Hepatocyte (in vitro differentiated cells): ENCODE measurements at regions not wholly inside any gene's neighbourhood (a gene's known extent, or its start where the extent isn't known, plus 50 kb on each side); places are given as distances from the start of the nearest gene placed in this dataset.

Experiments used
- DNase-seq: peaks from one replicate; pipeline ENCODE4 v3.0.0-alpha.2; 2016; ENCODE audit warnings: low spot score
- H2AFZ ChIP-seq: fragments of 200-600 bp; sonication (generic); 2 replicates; pipeline ENCODE4 v1.6.0; 2016; ENCODE audit warnings: antibody characterized with exemption, mild to moderate bottlenecking
- H3K27ac ChIP-seq: fragments of 200-600 bp; sonication (generic); 2 replicates; pipeline ENCODE4 v1.5.1; 2016; ENCODE audit warnings: mild to moderate bottlenecking
- H3K27me3 ChIP-seq: fragments of 200-600 bp; sonication (generic); 2 replicates; pipeline ENCODE4 v1.6.1; 2016
- H3K36me3 ChIP-seq: fragments of 200-600 bp; sonication (generic); replicated peaks from 2 replicates; pipeline ENCODE4 v1.5.1; 2016; ENCODE audit warnings: low read depth; ENCODE audit not compliant: insufficient read depth
- H3K4me1 ChIP-seq: fragments of 200-600 bp; sonication (generic); 2 replicates; pipeline ENCODE4 v1.5.1; 2016; ENCODE audit warnings: mild to moderate bottlenecking, moderate library complexity; ENCODE audit not compliant: insufficient read depth
- H3K4me2 ChIP-seq: fragments of 200-600 bp; sonication (generic); 2 replicates; pipeline ENCODE4 v1.6.0; 2016
- H3K4me3 ChIP-seq: fragments of 200-600 bp; sonication (generic); 2 replicates; pipeline ENCODE4 v1.5.1; 2016; ENCODE audit warnings: mild to moderate bottlenecking
- H3K79me2 ChIP-seq: fragments of 200-600 bp; sonication (generic); 2 replicates; pipeline ENCODE4 v1.6.0; 2017; ENCODE audit warnings: mild to moderate bottlenecking
- H3K9me2 ChIP-seq: fragments of 200-600 bp; sonication (generic); replicated peaks from 2 replicates; pipeline ENCODE4 v1.6.0; 2017; ENCODE audit warnings: mild to moderate bottlenecking; ENCODE audit not compliant: insufficient read depth
- H3K9me3 ChIP-seq: fragments of 200-600 bp; sonication (generic); 2 replicates; pipeline ENCODE4 v1.5.1; 2016; ENCODE audit warnings: low read depth, mild to moderate bottlenecking
- H4K20me1 ChIP-seq: fragments of 200-600 bp; sonication (generic); 2 replicates; pipeline ENCODE4 v1.6.0; 2016; ENCODE audit warnings: mild to moderate bottlenecking; ENCODE audit not compliant: insufficient read depth, poor library complexity, severe bottlenecking
- CTCF ChIP-seq: fragments of 200-600 bp; sonication (generic); IDR thresholded peaks from 2 replicates; pipeline ENCODE4 v1.5.1; 2016; ENCODE audit warnings: antibody characterized with exemption, mild to moderate bottlenecking; ENCODE audit not compliant: poor library complexity
- EZH2 ChIP-seq: fragments of 200-600 bp; sonication (generic); IDR thresholded peaks from 2 replicates; pipeline ENCODE4 v1.6.1; 2016; ENCODE audit warnings: antibody characterized with exemption, mild to moderate bottlenecking, borderline replicate concordance
- EZH2phosphoT487 ChIP-seq: fragments of 200-600 bp; sonication (generic); IDR thresholded peaks from one replicate; pipeline ENCODE4 v1.6.1; 2018; ENCODE audit warnings: antibody characterized with exemption, mild to moderate bottlenecking, low read depth, moderate library complexity; ENCODE audit not compliant: unreplicated experiment, severe bottlenecking
- WGBS: methylation state at CpG from one replicate; pipeline ENCODE4 v1.1.6; 2016; ENCODE audit warnings: low lambda C conversion rate; ENCODE audit errors: missing lambda C conversion rate; 5-methylcytosine and 5-hydroxymethylcytosine counted together

GRCh38 chr12:127113945-127114344 is 1153.0 kb upstream of the TMEM132C start:
- H3K79me2 ChIP-seq: no peaks in the 10 kb centered on the region
- no peak overlapping the region for H3K4me2 ChIP-seq
- H3K36me3 ChIP-seq: no peaks in the 10 kb centered on the region
- whole genome bisulfite sequencing: 82% methylated on average over 2 of the region's 2 CpGs
- H3K27me3 ChIP-seq: no peaks in the 10 kb centered on the region
- no peak for TF ChIP-seq EZH2phosphoT487
- TF ChIP-seq EZH2: no peak
- no peak for TF ChIP-seq CTCF
- no peaks in the 10 kb centered on the region for H3K9me3 ChIP-seq
- H3K27ac ChIP-seq: no peak overlapping the region
- no peaks in the 10 kb centered on the region for H3K9me2 ChIP-seq
- DNase-seq: no peak
- no peak overlapping the region for H3K4me3 ChIP-seq
- H2AFZ ChIP-seq: no peak overlapping the region
- no peaks in the 10 kb centered on the region for H4K20me1 ChIP-seq
- no peaks in the 10 kb centered on the region for H3K4me1 ChIP-seq

GRCh38 chr12:127115468-127116035 is 1151.4 kb upstream of the TMEM132C start:
- WGBS: 85% methylated on average over 4 of the region's 4 CpGs
- H3K27me3 ChIP-seq: no peaks in the 10 kb centered on the region

GRCh38 chr12:127118251-127118650 is 1148.7 kb upstream of the TMEM132C start:
- 64% methylated on average over 3 of the region's 3 CpGs for WGBS
- no peak overlapping the region for H3K4me2 ChIP-seq
- TF ChIP-seq CTCF (no peak), EZH2phosphoT487 (no peak)
- DNase-seq: no peak
- H3K4me3 ChIP-seq: no peak overlapping the region
- no peaks in the 10 kb centered on the region for H4K20me1 ChIP-seq
- H2AFZ ChIP-seq: no peak overlapping the region
- no peaks in the 10 kb centered on the region for H3K36me3 ChIP-seq
- H3K4me1 ChIP-seq: no peaks in the 10 kb centered on the region
- H3K9me2 ChIP-seq: no peaks in the 10 kb centered on the region
- H3K9me3 ChIP-seq: no peaks in the 10 kb centered on the region
- no peaks in the 10 kb centered on the region for H3K79me2 ChIP-seq
- H3K27ac ChIP-seq: no peak overlapping the region
- no peaks in the 10 kb centered on the region for H3K27me3 ChIP-seq

More at GRCh38 chr12:127115468-127116035, 1151.4 kb upstream of the TMEM132C start:
- Histone ChIP-seq H3K4me3 (no peak overlapping the region), H3K4me2 (no peak overlapping the region), H3K9me3 (no peaks in the 10 kb centered on the region), H3K9me2 (no peaks in the 10 kb centered on the region), H2AFZ (no peak overlapping the region), H3K4me1 (no peaks in the 10 kb centered on the region), H4K20me1 (no peaks in the 10 kb centered on the region), H3K36me3 (no peaks in the 10 kb centered on the region), H3K27ac (no peak overlapping the region), H3K79me2 (no peaks in the 10 kb centered on the region)
- TF ChIP-seq EZH2phosphoT487 (no peak), EZH2 (no peak), CTCF (no peak)
- no peak for DNase-seq

GRCh38 chr12:127119600-127120140 is 1147.3 kb upstream of the TMEM132C start:
- Histone ChIP-seq H4K20me1 (no peaks in the 10 kb centered on the region), H3K4me3 (no peak overlapping the region), H3K4me2 (no peak overlapping the region), H3K9me3 (no peaks in the 10 kb centered on the region), H3K79me2 (no peaks in the 10 kb centered on the region), H3K9me2 (no peaks in the 10 kb centered on the region), H3K4me1 (no peaks in the 10 kb centered on the region), H3K27me3 (no peaks in the 10 kb centered on the region), H3K36me3 (no peaks in the 10 kb centered on the region), H2AFZ (no peak overlapping the region), H3K27ac (no peak overlapping the region)
- DNase-seq: no peak
- TF ChIP-seq CTCF: no peak
- TF ChIP-seq EZH2phosphoT487: no peak
- TF ChIP-seq EZH2: no peak
- 92% methylated on average over 2 of the region's 2 CpGs for WGBS
